HG02884 (cell line): ENCODE measurements at regions not wholly inside any gene's neighbourhood (a gene's known extent, or its start where the extent isn't known, plus 50 kb on each side); places are given as distances from the start of the nearest gene placed in this dataset.
"Not testable (repeated sequence)": the region's sequence is repeated elsewhere in the genome, so short reads cannot be mapped to it uniquely, and the experiment has no call there.

ENCODE experiments used
- ATAC-seq: cut with Tn5 transposase; IDR thresholded peaks from one replicate; pipeline ENCODE4 v1.9.1; 2021; ENCODE audit warnings: mild to moderate bottlenecking, moderate library complexity; ENCODE audit not compliant: unreplicated experiment

GRCh38 chr3:69688400-69688799, 50.9 kb upstream of the MITF start:
- no peak for ATAC-seq

- no peak for ATAC-seq
Observed at GRCh38 chr3:69687641-69688040, 51.6 kb upstream of the MITF start.

- ATAC-seq, result no peak
Observed at GRCh38 chr3:69686056-69686455, 53.2 kb upstream of the MITF start.

DNA sequence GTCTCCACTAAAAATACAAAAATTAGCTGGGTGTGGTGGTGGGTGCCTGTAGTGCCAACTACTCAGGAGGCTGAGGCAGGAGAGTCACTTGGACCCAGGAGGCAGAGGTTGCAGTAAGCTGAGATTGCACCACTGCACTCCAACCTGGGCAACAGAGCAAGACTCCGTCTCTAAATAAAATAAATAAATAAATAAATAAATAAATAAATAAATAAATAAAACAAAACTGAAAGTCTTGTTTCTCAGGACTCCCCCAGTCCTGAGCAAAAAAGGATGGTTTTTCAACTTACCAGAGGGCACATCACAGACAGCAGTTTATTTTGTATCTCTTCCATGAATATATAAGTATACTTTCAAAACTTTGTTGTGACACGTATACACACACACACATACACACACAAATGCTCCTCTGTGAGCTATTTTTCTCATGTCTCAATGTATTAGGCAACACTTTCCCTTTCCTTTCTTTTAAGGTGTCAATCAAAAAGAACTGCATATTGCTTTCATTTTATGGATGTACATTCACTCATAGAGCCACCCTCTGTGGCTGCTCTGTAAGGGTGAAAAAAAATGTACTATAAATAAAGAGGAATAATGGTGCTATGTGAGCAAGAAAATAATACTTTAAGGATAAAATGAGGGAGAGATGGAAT, 54.8 kb upstream of the MITF start:
- ATAC-seq, result no peak

DNA sequence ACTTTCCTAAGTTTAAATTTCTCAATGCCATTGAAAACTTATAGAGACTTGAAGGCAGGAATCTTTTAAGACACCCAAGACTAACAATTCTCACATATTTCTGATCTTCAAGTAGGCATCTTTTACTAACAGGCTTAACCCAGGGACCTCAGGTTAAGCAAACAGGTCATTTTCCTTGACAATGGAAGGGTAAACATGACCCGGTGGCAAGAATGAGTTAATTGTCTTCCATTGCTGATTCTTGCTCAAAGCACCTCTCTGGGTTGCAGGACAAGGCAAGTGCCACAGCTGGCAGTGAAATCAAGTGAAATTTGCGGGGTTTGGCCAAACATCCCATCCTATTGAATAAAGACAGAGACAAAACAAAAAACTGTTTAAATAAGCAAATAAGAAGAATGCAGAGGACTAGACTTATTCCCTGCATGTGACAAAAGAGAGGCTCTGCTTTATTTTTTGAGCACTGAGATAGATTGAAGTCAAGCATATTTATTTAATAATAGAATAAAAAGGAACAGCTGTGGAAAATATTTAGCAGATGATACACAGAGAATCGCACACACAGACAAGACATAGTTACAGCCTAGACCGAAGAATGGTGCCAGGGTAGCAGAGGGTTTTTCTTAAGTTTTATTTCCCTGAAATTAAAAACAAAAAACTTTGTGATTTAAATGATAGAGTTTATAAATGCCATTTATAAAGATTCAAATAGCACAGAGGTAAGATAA, 56.0 kb upstream of the MITF start:
- ATAC-seq, result no peak

- ATAC-seq, result not testable (repeated sequence)
Observed at GRCh38 chr3:69677456-69677855, 61.8 kb upstream of the MITF start.

DNA sequence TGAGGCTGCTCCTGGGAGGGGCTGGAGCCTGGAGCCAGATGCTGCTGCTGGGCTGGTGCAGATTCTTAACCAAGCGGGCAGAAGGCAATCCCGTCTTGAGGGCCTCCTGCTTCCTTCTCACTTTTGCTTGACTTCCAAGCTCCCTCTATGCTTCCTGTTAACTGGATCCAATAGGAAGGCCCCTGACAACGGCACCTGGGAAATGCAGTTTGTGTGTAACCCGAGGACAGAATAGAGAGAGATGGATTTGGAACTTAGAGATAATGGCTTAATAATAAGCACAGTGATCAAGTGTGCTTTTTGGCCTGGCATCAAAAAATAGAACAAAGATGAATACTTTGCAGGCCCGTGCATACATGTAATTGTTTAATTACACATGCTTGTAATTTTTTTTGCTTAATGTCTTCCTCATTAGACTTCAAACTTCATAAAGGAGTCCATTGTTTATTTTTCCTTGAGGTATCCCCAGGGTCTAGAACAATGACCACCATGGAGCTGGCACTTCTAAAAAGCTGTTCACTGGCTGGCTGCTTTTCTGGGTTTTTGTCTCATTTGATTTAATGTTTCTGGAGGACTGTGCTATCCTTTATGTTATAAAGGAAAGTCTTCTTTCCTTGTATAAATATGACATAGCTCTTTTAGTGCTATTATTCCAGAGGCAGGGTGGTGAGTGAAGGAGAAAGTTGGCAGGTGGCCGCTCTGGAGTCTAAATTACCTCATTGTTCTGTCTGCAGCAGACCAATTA, 63.3 kb upstream of the MITF start:
- no peak for ATAC-seq

DNA sequence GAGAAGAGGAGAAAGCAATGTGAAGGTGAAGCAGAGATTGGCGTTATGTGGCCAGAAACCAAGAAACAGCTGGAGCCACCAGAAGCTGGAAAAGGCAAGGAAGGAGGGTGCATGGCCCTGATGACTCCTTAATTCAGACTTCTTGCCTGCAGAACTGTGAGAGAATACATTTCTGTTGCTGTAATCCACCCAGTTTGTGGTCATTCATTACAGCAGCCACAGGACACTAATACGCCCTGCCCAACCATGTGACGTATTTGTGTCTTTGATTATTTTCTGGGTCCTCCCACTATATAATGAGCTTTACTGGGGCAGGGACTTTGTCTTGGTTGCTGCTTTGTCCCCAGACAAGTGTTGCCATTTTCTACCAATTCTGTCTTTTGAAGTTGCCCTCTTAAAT, 64.5 kb upstream of the MITF start:
- ATAC-seq, result no peak

- ATAC-seq, result no peak
Observed at GRCh38 chr3:69671082-69671952, 67.9 kb upstream of the MITF start.

DNA sequence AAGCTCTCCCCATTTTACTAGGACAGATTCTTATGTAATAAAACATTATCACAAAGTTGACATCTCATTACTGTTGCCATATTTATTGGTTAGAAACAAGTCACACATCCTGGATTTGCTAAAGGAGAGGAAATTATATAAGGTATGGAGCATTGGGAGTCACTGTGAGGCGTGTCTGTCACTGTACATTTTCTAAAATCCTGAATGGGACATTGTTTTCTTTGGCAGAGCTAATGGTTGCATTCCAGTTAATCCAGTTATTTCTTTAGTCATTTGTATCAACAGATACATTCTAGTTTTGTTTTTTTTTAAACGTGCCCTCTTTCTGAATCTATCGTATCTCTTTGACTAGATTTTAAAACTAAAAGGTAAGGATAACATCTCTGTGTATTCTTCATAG, 70.2 kb upstream of the MITF start:
- no peak for ATAC-seq

- ATAC-seq, result no peak
Observed at GRCh38 chr3:69665026-69665737, 74.1 kb upstream of the MITF start.

GRCh38 chr3:69660631-69661030, 78.6 kb upstream of the MITF start:
- no peak for ATAC-seq

GRCh38 chr3:69659180-69659910, 79.9 kb upstream of the MITF start:
- ATAC-seq, result no peak

GRCh38 chr3:69658514-69659140, 80.6 kb upstream of the MITF start:
- ATAC-seq, result no peak

DNA sequence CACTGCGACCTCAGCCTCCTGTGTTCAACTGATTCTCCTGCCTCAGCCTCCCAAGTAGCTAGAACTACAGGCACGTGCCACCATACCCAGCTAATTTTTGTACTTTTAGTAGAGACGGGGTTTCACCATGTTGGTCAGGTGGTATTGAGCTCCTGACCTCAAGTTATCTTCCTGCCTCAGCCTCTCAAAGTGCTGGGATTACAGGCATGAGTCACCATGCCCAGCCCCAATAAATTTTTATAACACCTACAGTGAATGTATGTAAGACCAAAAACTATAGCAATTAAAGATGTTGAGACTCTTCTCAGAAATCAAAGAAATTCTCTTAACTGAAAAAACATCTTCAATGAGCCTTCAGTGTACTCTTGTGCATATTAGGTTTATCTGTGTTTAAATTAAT, 82.2 kb upstream of the MITF start:
- ATAC-seq, result not testable (repeated sequence)

DNA sequence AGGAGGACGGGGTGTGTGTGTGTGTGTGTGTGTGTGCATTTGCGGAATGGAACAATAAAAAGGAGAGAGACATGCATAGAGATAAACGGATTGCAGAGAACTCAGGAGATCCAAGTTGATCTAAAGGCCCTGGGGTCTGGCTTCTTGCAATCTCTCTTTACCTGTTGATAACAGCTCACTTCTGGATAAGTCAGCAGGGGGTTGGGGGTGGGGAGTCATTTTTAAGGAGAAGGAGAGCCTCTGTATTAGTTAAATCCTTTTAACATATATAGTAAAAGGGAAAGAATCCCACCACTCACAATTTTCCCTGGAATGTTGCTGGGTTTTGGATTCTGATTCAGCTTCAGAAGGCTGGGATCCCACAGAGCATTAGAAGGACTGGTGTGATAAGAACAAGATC, 87.5 kb upstream of the MITF start:
- no peak for ATAC-seq

DNA sequence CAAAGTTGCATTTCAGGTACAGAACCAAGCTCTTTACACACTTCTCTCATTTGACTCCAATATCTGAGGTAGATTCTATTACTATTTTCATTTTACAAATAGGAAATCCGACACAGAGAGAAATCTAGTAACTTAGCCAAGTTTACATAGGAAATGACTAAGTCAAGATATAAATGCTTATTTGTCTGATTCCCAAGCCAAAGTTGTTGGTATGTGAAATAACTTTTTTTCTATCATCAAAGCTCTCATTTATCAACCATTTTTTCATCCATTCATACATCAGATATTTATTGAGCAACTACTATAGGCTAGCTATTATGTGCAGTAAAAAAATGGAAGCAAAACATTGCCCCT, 89.2 kb upstream of the MITF start:
- ATAC-seq, result no peak

- no peak for ATAC-seq
Observed at GRCh38 chr3:69649120-69650065, 89.9 kb upstream of the MITF start.
